Natural killer cell (primary cell): ENCODE measurements at regions not wholly inside any gene's neighbourhood (a gene's known extent, or its start where the extent isn't known, plus 50 kb on each side); places are given as distances from the start of the nearest gene placed in this dataset.

ENCODE experiments used
- ATAC-seq, 3 donors: fragments of 150-1000 bp in 2 of 3; fragments of 200-7000 bp in 1 of 3; cut with Tn5 transposase; 1 replicate in 1 of 3; 2 replicates in 2 of 3; pipeline ENCODE4 v1.10.0; 2021; ENCODE audit warnings: mild to moderate bottlenecking in 2 of 3, moderate library complexity in 2 of 3
- DNase-seq, 2 donors: peaks; one replicate each; pipeline versions ENCODE4 v3.0.0 to v3.0.0-alpha.2; 2013 to 2021; ENCODE audit warnings: mixed read lengths in 1 of 2
- H3K27ac ChIP-seq: one replicate; pipeline ENCODE4 v1.5.1; 2013; ENCODE audit warnings: mild to moderate bottlenecking, low read length
- H3K27me3 ChIP-seq: one replicate; pipeline ENCODE4 v1.6.1; 2013; ENCODE audit warnings: low read length; ENCODE audit not compliant: control insufficient read depth, insufficient read depth
- H3K36me3 ChIP-seq: one replicate; pipeline ENCODE4 v1.6.1; 2013; ENCODE audit warnings: low read length; ENCODE audit not compliant: control insufficient read depth, insufficient read depth
- H3K4me1 ChIP-seq: one replicate; pipeline ENCODE4 v1.6.1; 2013; ENCODE audit warnings: low read length; ENCODE audit not compliant: control insufficient read depth, insufficient read depth
- H3K4me3 ChIP-seq: one replicate; pipeline ENCODE4 v1.5.1; 2013; ENCODE audit warnings: low read length
- H3K9me3 ChIP-seq: one replicate; pipeline ENCODE4 v1.6.1; 2013; ENCODE audit warnings: low read length; ENCODE audit not compliant: control insufficient read depth, insufficient read depth
- H3K27ac Mint-ChIP-seq, 2 donors: one replicate each; pipeline ENCODE4 v1.8.0; 2022; ENCODE audit warnings: mild to moderate bottlenecking in 2 of 2, mixed read lengths in 2 of 2, moderate library complexity in 1 of 2
- H3K27me3 Mint-ChIP-seq, 2 donors: one replicate each; pipeline ENCODE4 v1.8.0; 2022; ENCODE audit warnings: low read depth in 2 of 2, mixed read lengths in 2 of 2
- H3K36me3 Mint-ChIP-seq: one replicate; pipeline ENCODE4 v1.8.0; 2022; ENCODE audit warnings: mixed read lengths
- H3K4me1 Mint-ChIP-seq, 2 donors: one replicate each; pipeline ENCODE4 v1.8.0; 2022; ENCODE audit warnings: mixed read lengths in 2 of 2
- H3K4me3 Mint-ChIP-seq: one replicate; pipeline ENCODE4 v1.8.0; 2022; ENCODE audit warnings: mild to moderate bottlenecking, moderate library complexity, mixed read lengths
- H3K9me3 Mint-ChIP-seq, 2 donors: one replicate each; pipeline ENCODE4 v1.8.0; 2022; ENCODE audit warnings: mixed read lengths in 2 of 2
- whole genome bisulfite sequencing: methylation state at CpG from one replicate; pipeline ENCODE4 v1.1.7; 2013; ENCODE audit warnings: missing lambda C conversion rate; ENCODE audit not compliant: insufficient coverage; 5-methylcytosine and 5-hydroxymethylcytosine counted together
- intact Hi-C: fragments of 100-400 bp; cut with micrococcal nuclease; formaldehyde crosslinking; loops from one replicate; pipeline ENCODE4 v1.14.2; 2022
- TF ChIP-seq, protein P1 (sequence below): fragments of 200-600 bp; IDR thresholded peaks from one replicate; pipeline ENCODE4 v1.8.0; 2022; ENCODE audit warnings: antibody characterized with exemption

DNA sequence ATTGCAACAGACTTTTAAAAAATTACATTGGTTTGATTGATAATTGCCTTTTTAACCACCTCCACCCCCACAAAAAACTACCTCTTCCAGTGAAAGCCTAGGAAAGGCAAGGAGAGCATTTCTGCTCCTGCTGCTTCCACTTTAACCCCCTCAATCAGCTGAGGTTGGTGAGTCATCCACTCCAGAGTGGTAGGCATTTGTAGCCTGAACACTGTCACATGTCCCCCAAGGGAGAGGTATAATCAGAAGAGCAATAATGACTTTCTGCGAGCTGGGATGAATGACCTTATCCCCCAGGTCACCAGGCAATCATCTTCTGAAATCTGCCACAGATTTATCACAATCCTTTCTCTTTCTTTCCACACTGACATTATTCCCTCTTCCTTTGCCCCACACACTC lies 126.6 kb upstream of the CAMK1G start:
- intact Hi-C loops: no loop called here
- TF ChIP-seq, protein P1, sequence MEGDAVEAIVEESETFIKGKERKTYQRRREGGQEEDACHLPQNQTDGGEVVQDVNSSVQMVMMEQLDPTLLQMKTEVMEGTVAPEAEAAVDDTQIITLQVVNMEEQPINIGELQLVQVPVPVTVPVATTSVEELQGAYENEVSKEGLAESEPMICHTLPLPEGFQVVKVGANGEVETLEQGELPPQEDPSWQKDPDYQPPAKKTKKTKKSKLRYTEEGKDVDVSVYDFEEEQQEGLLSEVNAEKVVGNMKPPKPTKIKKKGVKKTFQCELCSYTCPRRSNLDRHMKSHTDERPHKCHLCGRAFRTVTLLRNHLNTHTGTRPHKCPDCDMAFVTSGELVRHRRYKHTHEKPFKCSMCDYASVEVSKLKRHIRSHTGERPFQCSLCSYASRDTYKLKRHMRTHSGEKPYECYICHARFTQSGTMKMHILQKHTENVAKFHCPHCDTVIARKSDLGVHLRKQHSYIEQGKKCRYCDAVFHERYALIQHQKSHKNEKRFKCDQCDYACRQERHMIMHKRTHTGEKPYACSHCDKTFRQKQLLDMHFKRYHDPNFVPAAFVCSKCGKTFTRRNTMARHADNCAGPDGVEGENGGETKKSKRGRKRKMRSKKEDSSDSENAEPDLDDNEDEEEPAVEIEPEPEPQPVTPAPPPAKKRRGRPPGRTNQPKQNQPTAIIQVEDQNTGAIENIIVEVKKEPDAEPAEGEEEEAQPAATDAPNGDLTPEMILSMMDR: no peak
- no peaks in the 10 kb centered on the region for H3K9me3 ChIP-seq
- no peak for ATAC-seq
- DNase-seq: no peak
- peaks cover 6 to 14% of the 10 kb centered on the region in 2 donors for H3K27me3 Mint-ChIP-seq
- H3K36me3 ChIP-seq: no peaks in the 10 kb centered on the region
- no peaks in the 10 kb centered on the region for H3K36me3 Mint-ChIP-seq
- no peaks in the 10 kb centered on the region for H3K4me1 ChIP-seq
- H3K9me3 Mint-ChIP-seq: peaks cover 0 to 2% of the 10 kb centered on the region in 2 donors
- no peak overlapping the region for H3K4me3 Mint-ChIP-seq
- no peaks in the 10 kb centered on the region for H3K4me1 Mint-ChIP-seq
- H3K4me3 ChIP-seq: no peak overlapping the region
- H3K27me3 ChIP-seq: no peaks in the 10 kb centered on the region
- H3K27ac ChIP-seq: no peak overlapping the region
- no peak overlapping the region for H3K27ac Mint-ChIP-seq
- WGBS: 92% methylated on average over 1 of the region's 1 CpG

DNA sequence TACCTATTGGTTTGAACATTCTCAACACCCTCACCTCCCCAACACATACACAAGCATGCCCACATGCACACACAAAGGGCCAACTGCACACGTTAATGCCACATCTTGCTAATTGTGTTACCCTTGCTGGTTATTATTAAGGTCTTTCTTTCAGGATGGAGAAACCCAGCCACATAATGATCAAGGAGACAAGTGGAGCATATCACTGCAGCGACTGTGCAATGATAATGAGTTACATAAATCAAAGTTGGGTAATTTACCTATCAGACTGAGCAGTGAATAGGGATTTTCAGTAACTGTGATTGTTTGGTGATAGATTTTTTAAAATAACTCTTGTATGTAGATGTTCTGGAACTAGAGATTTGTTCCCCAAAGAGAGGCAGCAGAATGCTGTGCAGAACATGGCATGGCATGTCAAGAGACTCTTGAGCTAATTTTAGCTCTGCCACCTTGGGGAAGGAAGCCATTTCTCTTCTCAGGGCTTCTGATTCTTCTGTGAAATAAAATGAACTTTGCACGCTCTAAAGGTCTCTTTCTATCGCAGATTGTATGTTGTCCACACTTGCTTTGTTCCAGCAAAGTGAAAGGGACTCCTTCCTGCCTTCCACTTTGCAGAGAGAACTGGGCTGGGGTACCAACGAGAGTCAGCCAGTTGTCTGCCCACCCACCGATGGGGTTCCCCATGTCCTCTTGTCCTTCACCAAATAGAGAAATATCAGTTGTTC lies 126.0 kb upstream of the CAMK1G start:
- Mint-ChIP-seq H3K4me3 (no peak overlapping the region), H3K36me3 (no peaks in the 10 kb centered on the region), H3K9me3 (peaks cover 0 to 2% of the 10 kb centered on the region in 2 donors), H3K27me3 (peaks cover 6 to 19% of the 10 kb centered on the region in 2 donors), H3K27ac (no peak overlapping the region), H3K4me1 (no peaks in the 10 kb centered on the region)
- TF ChIP-seq, protein P1: no peak
- Histone ChIP-seq H3K9me3 (no peaks in the 10 kb centered on the region), H3K4me3 (no peak overlapping the region), H3K4me1 (no peaks in the 10 kb centered on the region), H3K36me3 (no peaks in the 10 kb centered on the region), H3K27me3 (no peaks in the 10 kb centered on the region), H3K27ac (no peak overlapping the region)
- intact Hi-C loops: no loop called here
- ATAC-seq (no peak), DNase-seq (no peak)
- 72% methylated on average over 6 of the region's 6 CpGs for whole genome bisulfite sequencing

DNA sequence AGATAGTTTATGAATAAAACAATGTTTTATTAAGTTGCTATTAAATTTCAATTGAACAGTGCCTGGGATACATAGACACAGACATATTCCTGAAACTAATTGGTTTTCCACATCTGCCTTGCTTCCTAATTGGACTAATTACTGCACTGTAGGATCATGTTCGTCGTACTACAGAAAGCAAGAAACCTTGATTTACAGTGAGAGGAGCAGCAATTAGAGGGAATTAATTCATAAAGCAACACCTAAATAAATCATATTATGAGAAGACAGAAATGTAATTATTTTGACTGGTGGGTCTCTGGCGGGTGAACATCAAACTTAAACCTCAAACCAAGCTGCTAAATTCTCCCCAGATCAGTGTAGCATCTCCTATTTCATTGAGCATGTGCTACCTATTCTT lies 124.6 kb upstream of the CAMK1G start:
- H3K4me1 Mint-ChIP-seq: no peaks in the 10 kb centered on the region
- H3K4me3 Mint-ChIP-seq: no peak overlapping the region
- no peaks in the 10 kb centered on the region for H3K36me3 Mint-ChIP-seq
- WGBS: 77% methylated on average over 1 of the region's 3 CpGs
- no peak overlapping the region for H3K27ac Mint-ChIP-seq
- H3K4me1 ChIP-seq: no peaks in the 10 kb centered on the region
- ATAC-seq (no peak), DNase-seq (no peak)
- H3K27me3 Mint-ChIP-seq: peaks cover 6 to 19% of the 10 kb centered on the region in 2 donors
- no peak overlapping the region for H3K4me3 ChIP-seq
- TF ChIP-seq, protein P1: no peak
- no peaks in the 10 kb centered on the region for H3K36me3 ChIP-seq
- intact Hi-C loops: no loop called here
- H3K27me3 ChIP-seq: no peaks in the 10 kb centered on the region
- peaks cover 0 to 2% of the 10 kb centered on the region in 2 donors for H3K9me3 Mint-ChIP-seq
- no peaks in the 10 kb centered on the region for H3K9me3 ChIP-seq
- no peak overlapping the region for H3K27ac ChIP-seq

DNA sequence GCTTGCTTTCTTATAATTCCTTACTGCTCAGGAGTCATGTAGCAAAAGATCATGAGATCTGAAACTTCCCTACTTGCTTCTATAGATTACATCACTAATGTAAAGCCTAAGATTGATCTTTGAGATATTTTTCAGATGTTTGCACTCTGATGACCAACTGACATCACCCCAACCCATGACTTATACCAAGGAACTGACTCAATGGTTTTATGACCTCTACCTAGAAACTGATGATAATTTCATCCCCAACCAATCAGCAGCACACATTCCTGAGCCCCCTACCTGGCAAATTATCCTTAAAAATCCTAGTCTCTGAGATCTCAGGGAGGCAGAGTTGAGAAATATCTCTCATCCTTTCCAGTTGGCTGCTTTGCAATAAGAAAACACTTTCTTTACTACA lies 122.3 kb upstream of the CAMK1G start:
- no peaks in the 10 kb centered on the region for H3K36me3 Mint-ChIP-seq
- H3K9me3 Mint-ChIP-seq: peaks cover 0 to 2% of the 10 kb centered on the region in 2 donors
- Histone ChIP-seq H3K9me3 (no peaks in the 10 kb centered on the region), H3K27me3 (no peaks in the 10 kb centered on the region), H3K27ac (no peak overlapping the region), H3K4me3 (no peak overlapping the region), H3K36me3 (no peaks in the 10 kb centered on the region), H3K4me1 (no peaks in the 10 kb centered on the region)
- H3K27ac Mint-ChIP-seq: no peak overlapping the region
- intact Hi-C loops: no loop called here
- no peak for DNase-seq
- TF ChIP-seq, protein P1: no peak
- H3K27me3 Mint-ChIP-seq: peaks cover 6 to 27% of the 10 kb centered on the region in 2 donors
- ATAC-seq: no peak
- no peaks in the 10 kb centered on the region for H3K4me1 Mint-ChIP-seq
- H3K4me3 Mint-ChIP-seq: no peak overlapping the region
